Aorta (tissue), 5 donors: ENCODE measurements at regions not wholly inside any gene's neighbourhood (a gene's known extent, or its start where the extent isn't known, plus 50 kb on each side); places are given as distances from the start of the nearest gene placed in this dataset.

Experiments used
- ATAC-seq: fragments of 200-7000 bp; cut with Tn5 transposase; one replicate; pipeline ENCODE4 v1.9.1; 2022; ENCODE audit warnings: moderate library complexity; ENCODE audit not compliant: low FRiP score
- DNase-seq, 2 donors: peaks; one replicate each; pipeline ENCODE4 v3.0.0-alpha.2; 2020
- H3K27ac ChIP-seq, 2 donors: one replicate each; pipeline ENCODE4 v1.5.1; 2013; ENCODE audit warnings: low read length in 2 of 2, mild to moderate bottlenecking in 2 of 2, moderate library complexity in 2 of 2, control low read depth in 1 of 2, inconsistent platforms in 1 of 2, low read depth in 1 of 2
- H3K27me3 ChIP-seq, 2 donors: one replicate each; pipeline ENCODE4 v1.6.1; 2013; ENCODE audit warnings: control low read depth in 1 of 2, low read length in 1 of 2, mild to moderate bottlenecking in 1 of 2, moderate library complexity in 1 of 2; ENCODE audit not compliant: insufficient read depth in 2 of 2, control insufficient read depth in 1 of 2
- H3K36me3 ChIP-seq, 2 donors: one replicate each; pipeline ENCODE4 v1.6.1; 2013; ENCODE audit warnings: control low read depth in 1 of 2, low read length in 1 of 2, mild to moderate bottlenecking in 1 of 2; ENCODE audit not compliant: insufficient read depth in 2 of 2, control insufficient read depth in 1 of 2
- H3K4me1 ChIP-seq, 2 donors: one replicate each; pipeline ENCODE4 v1.6.1; 2013; ENCODE audit warnings: low read length in 2 of 2, control low read depth in 1 of 2, mild to moderate bottlenecking in 1 of 2, moderate library complexity in 1 of 2; ENCODE audit not compliant: insufficient read depth in 2 of 2, control insufficient read depth in 1 of 2
- H3K4me3 ChIP-seq, 2 donors: one replicate each; pipeline ENCODE4 v1.5.1; 2013; ENCODE audit warnings: low read length in 2 of 2, control low read depth in 1 of 2, mild to moderate bottlenecking in 1 of 2
- H3K9me3 ChIP-seq: one replicate; pipeline ENCODE4 v1.6.1; 2013; ENCODE audit warnings: mild to moderate bottlenecking, low read length; ENCODE audit not compliant: control insufficient read depth
- WGBS, 2 donors: extraction: QIAGEN DNeasy Blood & Tissue Kit; methylation state at CpG; one replicate each; pipeline ENCODE4 v1.1.7; 2013; 5-methylcytosine and 5-hydroxymethylcytosine counted together
- intact Hi-C, 2 donors: fragments of 100-400 bp; cut with DNase I; formaldehyde crosslinking; loops; one replicate each; pipeline versions ENCODE4 v1.14.2 to v1.15.0; 2022
- donor health status: healthy with polysubstance abuse.
- donor health status: Bipolar disorder and iron deficiency.
- donor health status: DM: no; HTN: no; CAD: no.
- donor health status: DM: no; HTN: no; CAD: no.
- donor health status: DM: yes; HTN: yes; CAD: no.

DNA sequence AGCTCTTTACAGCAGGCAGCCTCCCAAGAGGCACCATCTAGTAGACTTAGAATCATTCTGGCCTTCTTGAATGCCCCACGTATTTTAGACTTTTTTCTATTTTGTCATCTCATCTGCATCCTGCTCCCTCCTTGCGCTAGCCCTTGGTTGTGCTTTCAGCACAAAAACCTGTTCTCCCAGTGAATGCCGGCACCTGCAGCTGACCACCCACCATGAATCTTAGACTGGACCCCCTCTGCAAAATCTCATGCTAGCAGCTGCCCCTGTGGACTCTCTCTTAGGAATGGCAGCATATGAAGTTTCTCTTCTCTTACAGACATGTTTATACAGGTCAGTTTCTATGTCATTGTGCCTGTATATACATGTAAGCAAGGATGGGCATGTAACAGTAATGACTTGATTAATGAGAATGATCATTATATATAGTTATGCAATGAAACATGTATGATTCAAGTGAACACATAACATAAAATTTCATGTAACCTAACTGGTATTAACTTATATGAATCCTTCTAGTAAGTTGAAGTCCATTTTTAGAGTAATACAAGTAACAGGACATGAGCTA lies 159.8 kb downstream of the SUCLG1 start:
- DNase-seq (no peak), ATAC-seq (no peak)
- H3K4me3 ChIP-seq: no peak overlapping the region
- H3K27ac ChIP-seq: no peak overlapping the region
- intact Hi-C loops: no loop called here
- no peaks in the 10 kb centered on the region for H3K36me3 ChIP-seq
- 61 to 70% methylated on average over 3 of the region's 3 CpGs for WGBS, 2 donors
- no peaks in the 10 kb centered on the region for H3K9me3 ChIP-seq
- no peaks in the 10 kb centered on the region for H3K4me1 ChIP-seq
- H3K27me3 ChIP-seq: peaks cover 0 to 4% of the 10 kb centered on the region in 2 donors

DNA sequence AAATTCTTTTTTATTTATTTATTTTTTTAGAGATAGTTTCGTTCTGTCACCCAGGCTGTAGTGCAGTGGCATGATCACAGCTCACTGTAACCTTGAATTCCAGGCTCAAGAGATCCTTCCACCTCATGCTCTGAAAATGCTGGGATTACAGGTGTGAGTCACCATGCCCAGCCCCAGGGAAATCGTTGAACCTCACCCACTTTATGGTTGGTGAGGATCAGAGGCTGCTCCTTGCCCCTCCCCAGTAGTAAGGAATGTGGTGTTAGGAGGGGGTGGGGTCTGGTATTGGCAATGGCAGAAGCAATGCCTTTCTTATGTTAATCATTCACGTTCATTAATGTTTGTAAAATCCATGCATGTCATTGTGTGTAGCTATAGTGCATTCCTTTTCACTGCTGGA lies 161.9 kb downstream of the SUCLG1 start:
- H3K4me1 ChIP-seq: no peaks in the 10 kb centered on the region
- H3K27ac ChIP-seq: no peak overlapping the region

GRCh38 chr2:84293791-84294380 lies 165.2 kb downstream of the SUCLG1 start:
- DNase-seq (no peak), ATAC-seq (no peak)
- whole genome bisulfite sequencing, 2 donors: 61 to 62% methylated on average over 6 of the region's 6 CpGs
- no peaks in the 10 kb centered on the region for H3K4me1 ChIP-seq
- no peaks in the 10 kb centered on the region for H3K27me3 ChIP-seq
- H3K4me3 ChIP-seq: no peak overlapping the region
- intact Hi-C loops: no loop called here
- H3K27ac ChIP-seq: no peak overlapping the region
- no peaks in the 10 kb centered on the region for H3K9me3 ChIP-seq
- H3K36me3 ChIP-seq: no peaks in the 10 kb centered on the region

More for the DNA sequence above, 161.9 kb downstream of the SUCLG1 start:
- no peak for DNase-seq
- WGBS, 2 donors: 60 to 63% methylated on average over 3 of the region's 3 CpGs
- no peak overlapping the region for H3K4me3 ChIP-seq
- intact Hi-C loops: no loop called here
- no peaks in the 10 kb centered on the region for H3K36me3 ChIP-seq
- no peak for ATAC-seq
- no peaks in the 10 kb centered on the region for H3K9me3 ChIP-seq
- no peaks in the 10 kb centered on the region for H3K27me3 ChIP-seq

DNA sequence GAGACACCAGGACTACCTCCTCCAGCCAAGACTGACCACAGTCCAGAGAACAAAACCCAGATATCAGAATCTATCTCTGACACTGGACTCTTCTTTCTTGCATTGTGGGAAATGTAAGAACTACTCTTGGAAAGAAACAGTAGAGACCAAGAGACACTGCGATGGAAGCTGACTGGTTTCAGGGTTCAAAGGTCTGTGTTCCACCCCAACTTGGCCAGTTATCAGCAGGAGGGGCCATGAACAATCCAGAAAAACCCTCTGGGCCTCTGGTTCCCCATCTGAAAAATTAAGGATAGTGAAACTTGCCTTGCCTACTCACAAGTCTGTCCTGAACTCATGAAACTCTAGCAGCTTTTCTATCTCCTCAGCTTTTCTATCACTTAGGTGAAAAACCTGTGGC lies 166.5 kb downstream of the SUCLG1 start:
- WGBS, 2 donors: 89 to 94% methylated on average over 1 of the region's 1 CpG
- intact Hi-C loops: no loop called here
- no peaks in the 10 kb centered on the region for H3K9me3 ChIP-seq
- H3K27me3 ChIP-seq: no peaks in the 10 kb centered on the region
- H3K36me3 ChIP-seq: no peaks in the 10 kb centered on the region
- no peak overlapping the region for H3K27ac ChIP-seq
- no peak for ATAC-seq
- H3K4me3 ChIP-seq: no peak overlapping the region
- no peaks in the 10 kb centered on the region for H3K4me1 ChIP-seq
- no peak for DNase-seq

DNA sequence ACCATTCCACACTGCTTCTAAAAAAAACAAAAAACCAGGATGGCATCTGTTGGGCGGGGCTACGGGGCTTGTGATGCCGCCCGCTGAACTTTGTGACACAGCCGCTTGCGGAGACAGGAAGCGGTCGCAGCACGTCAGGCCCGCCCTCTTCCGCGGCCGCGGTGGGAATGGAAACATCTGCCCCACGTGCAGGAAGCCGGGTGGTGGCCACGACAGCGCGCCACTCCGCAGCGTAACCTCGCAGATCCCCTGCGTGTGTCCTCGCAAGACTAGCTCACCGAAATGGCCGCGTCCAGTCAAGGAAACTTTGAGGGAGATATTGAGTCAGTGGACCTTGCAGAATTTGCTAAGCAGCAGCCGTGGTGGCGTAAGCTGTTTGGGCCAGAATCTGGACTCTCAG lies 168.5 kb downstream of the SUCLG1 start:
- no peak overlapping the region for H3K4me3 ChIP-seq
- intact Hi-C loops: no loop called here
- ATAC-seq (no peak), DNase-seq (no peak)
- WGBS, 2 donors: 94 to 95% methylated on average over 29 of the region's 29 CpGs
- no peaks in the 10 kb centered on the region for H3K27me3 ChIP-seq
- H3K4me1 ChIP-seq: no peaks in the 10 kb centered on the region
- H3K36me3 ChIP-seq: no peaks in the 10 kb centered on the region
- no peak overlapping the region for H3K27ac ChIP-seq
- no peaks in the 10 kb centered on the region for H3K9me3 ChIP-seq

GRCh38 chr2:84288293-84288692 lies 170.8 kb downstream of the SUCLG1 start:
- intact Hi-C loops: no loop called here
- ATAC-seq (no peak), DNase-seq (no peak)
- Histone ChIP-seq H3K9me3 (no peaks in the 10 kb centered on the region), H3K4me1 (no peaks in the 10 kb centered on the region), H3K4me3 (no peak overlapping the region), H3K36me3 (no peaks in the 10 kb centered on the region), H3K27me3 (no peaks in the 10 kb centered on the region), H3K27ac (no peak overlapping the region)
- WGBS, 2 donors: 85 to 90% methylated on average over 3 of the region's 3 CpGs

GRCh38 chr2:84286878-84287277 lies 172.2 kb downstream of the SUCLG1 start:
- DNase-seq (no peak), ATAC-seq (no peak)
- no peak overlapping the region for H3K4me3 ChIP-seq
- intact Hi-C loops: no loop called here
- no peaks in the 10 kb centered on the region for H3K27me3 ChIP-seq
- 80 to 88% methylated on average over 4 of the region's 4 CpGs for WGBS, 2 donors
- no peaks in the 10 kb centered on the region for H3K4me1 ChIP-seq
- no peaks in the 10 kb centered on the region for H3K9me3 ChIP-seq
- H3K27ac ChIP-seq: no peak overlapping the region
- no peaks in the 10 kb centered on the region for H3K36me3 ChIP-seq

DNA sequence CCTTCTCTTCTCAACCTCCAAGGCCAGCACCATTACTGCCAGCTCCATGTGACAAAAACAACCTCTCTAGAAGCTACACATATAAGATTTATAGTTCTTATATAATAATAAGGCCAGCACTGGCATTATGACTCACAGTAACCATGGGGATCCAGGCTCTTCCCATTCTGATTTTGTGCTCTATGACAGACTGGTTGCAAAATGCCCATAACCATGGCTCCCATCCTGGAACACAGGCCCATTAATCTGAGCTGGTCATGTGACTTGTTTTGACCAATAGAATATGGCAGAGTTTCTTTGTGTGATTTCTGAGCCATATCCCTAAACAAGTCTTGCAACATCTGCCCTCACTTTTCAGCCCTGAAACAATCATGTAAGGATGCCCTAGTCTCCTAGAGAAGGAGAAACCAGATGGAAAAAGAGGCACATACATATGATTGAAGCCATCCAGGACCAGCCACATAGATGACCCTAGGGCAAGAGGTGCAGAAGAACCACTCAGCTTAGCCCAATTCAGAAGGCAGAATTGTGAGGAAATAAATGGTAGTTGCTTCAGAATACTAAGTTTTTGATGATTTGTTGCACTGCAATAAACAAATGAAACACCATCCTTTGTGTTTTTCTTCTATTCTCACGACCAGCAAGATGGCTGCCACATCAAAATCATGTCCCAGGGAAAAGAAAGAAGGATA lies 173.9 kb downstream of the SUCLG1 start:
- H3K27ac ChIP-seq: no peak overlapping the region
- no peaks in the 10 kb centered on the region for H3K36me3 ChIP-seq
- H3K4me3 ChIP-seq: no peak overlapping the region
- ATAC-seq: no peak
- 45 to 60% methylated on average over 1 of the region's 1 CpG for WGBS, 2 donors
- intact Hi-C loops: no loop called here
- H3K27me3 ChIP-seq: no peaks in the 10 kb centered on the region
- no peaks in the 10 kb centered on the region for H3K4me1 ChIP-seq
- DNase-seq: no peak
- no peaks in the 10 kb centered on the region for H3K9me3 ChIP-seq

- Histone ChIP-seq H3K4me3 (no peak overlapping the region), H3K27ac (no peak overlapping the region), H3K27me3 (no peaks in the 10 kb centered on the region), H3K4me1 (no peaks in the 10 kb centered on the region), H3K36me3 (no peaks in the 10 kb centered on the region), H3K9me3 (no peaks in the 10 kb centered on the region)
- DNase-seq: no peak
- WGBS, 2 donors: 36 to 44% methylated on average over 3 of the region's 3 CpGs
- intact Hi-C loops: no loop called here
- no peak for ATAC-seq
These were observed 175.6 kb downstream of the SUCLG1 start for GRCh38 chr2:84283506-84283905.
